ENCODE measurements at regions not wholly inside any gene's neighbourhood (a gene's known extent, or its start where the extent isn't known, plus 50 kb on each side); places are given as distances from the start of the nearest gene placed in this dataset.

DNA sequence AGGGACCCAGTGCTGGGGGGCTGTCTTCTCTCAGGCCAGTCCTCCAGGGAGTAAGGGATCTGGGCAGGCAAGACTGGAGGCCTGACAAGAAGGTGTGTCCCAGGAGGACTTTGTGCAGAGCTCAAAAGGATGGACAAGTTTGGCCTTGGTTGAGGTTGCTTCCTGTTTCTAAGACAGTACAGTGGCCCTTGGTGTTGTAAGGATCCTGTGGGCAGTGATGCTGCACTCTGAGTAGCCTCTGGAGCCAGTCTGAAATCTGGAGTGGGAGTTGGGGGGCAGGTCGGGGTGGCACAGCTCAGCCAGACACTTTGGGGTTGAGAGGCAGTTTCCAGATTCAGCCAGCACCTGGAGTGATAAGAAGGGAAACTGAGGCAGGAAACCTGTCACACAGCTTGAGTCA, 139.2 kb upstream of the ZMIZ1 start:
- Histone ChIP-seq H3K4me3 (ENCODE audit: low read depth, low read length) (no peak overlapping the region), H3K27me3 (ENCODE audit: control insufficient read depth, insufficient read depth, low read length) (no peaks in the 10 kb centered on the region), H3K4me1 (ENCODE audit: control insufficient read depth, insufficient read depth, low read length) (peaks cover 8% of the 10 kb centered on the region; the same call in 1 of the 2 replicates), H3K9ac (ENCODE audit: low read depth, low read length) (no peak overlapping the region), H3K27ac (ENCODE audit: low read depth, low read length) (no peak overlapping the region), H3K36me3 (ENCODE audit: control insufficient read depth, insufficient read depth, low read length) (no peaks in the 10 kb centered on the region), H3K9me3 (ENCODE audit: control insufficient read depth, insufficient read depth, low read length) (no peaks in the 10 kb centered on the region)

DNA sequence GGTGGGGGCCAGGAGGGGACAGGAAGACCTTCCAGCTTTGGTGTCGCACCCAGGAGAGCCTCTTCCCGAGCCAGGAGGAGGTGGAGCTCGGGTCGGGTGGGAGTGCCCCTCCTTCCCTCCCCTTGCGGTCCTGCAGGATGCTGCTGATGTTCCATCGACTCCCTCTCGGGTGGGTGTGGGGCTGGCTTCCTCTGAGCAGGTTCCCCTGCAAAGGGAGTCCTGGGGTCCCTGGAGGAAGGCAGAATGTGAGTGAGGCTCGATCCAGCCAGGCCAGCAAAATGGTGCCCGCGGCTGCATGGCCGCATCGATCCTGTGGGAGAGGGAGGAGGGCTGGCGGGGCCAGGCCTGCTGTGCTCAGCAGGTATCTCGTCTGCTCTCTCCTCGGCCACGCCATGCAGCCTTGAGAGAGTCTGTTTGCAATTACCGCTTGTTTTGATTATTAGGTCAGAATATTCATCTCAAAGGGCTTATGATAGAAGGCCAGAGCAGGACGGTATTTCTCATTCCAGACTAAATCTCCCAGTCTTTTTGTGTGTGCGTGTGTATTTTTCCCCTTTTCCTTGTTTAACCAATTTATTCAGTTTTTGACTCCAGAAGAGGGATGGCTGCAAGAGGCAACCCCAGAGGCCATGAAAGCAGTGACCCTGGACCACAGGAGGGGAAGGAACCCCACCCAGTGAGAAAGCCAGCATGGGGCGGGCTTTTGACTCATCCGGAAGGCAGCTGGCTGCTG, 137.3 kb upstream of the ZMIZ1 start:
- H3K4me1 ChIP-seq (ENCODE audit: control insufficient read depth, insufficient read depth, low read length) = peaks cover 7% of the 10 kb centered on the region; the same call in 1 of the 2 replicates
- H3K27ac ChIP-seq (ENCODE audit: low read depth, low read length) = peak overlapping the region; percentile 12
- no peaks in the 10 kb centered on the region for H3K36me3 ChIP-seq (ENCODE audit: control insufficient read depth, insufficient read depth, low read length)

DNA sequence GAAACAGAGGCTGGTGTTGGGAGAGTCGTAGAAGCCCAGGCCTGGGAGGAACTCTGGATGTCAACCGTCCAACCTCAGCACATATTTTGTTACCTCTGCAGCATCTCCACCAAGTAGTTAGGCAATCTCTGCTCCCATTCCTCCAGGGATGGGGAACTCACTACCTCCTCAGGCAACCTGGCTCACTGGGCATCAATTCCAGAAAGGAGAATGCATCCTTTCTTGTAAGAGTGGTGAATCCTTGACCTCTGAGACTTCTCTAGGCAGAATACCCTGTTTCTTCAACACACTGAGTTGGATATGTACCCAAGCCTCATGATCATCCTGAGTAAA, 136.7 kb upstream of the ZMIZ1 start:
- Histone ChIP-seq H3K36me3 (ENCODE audit: control insufficient read depth, insufficient read depth, low read length) (no peaks in the 10 kb centered on the region), H3K4me1 (ENCODE audit: control insufficient read depth, insufficient read depth, low read length) (peaks cover 7% of the 10 kb centered on the region; the same call in 1 of the 2 replicates), H3K9ac (ENCODE audit: low read depth, low read length) (no peak overlapping the region), H3K27me3 (ENCODE audit: control insufficient read depth, insufficient read depth, low read length) (no peaks in the 10 kb centered on the region), H3K9me3 (ENCODE audit: control insufficient read depth, insufficient read depth, low read length) (no peaks in the 10 kb centered on the region), H3K27ac (ENCODE audit: low read depth, low read length) (no peak overlapping the region), H3K4me3 (ENCODE audit: low read depth, low read length) (no peak overlapping the region)

More for the DNA sequence above, 137.3 kb upstream of the ZMIZ1 start:
- Histone ChIP-seq H3K27me3 (ENCODE audit: control insufficient read depth, insufficient read depth, low read length) (no peaks in the 10 kb centered on the region), H3K9me3 (ENCODE audit: control insufficient read depth, insufficient read depth, low read length) (no peaks in the 10 kb centered on the region), H3K4me3 (ENCODE audit: low read depth, low read length) (no peak overlapping the region), H3K9ac (ENCODE audit: low read depth, low read length) (no peak overlapping the region)

DNA sequence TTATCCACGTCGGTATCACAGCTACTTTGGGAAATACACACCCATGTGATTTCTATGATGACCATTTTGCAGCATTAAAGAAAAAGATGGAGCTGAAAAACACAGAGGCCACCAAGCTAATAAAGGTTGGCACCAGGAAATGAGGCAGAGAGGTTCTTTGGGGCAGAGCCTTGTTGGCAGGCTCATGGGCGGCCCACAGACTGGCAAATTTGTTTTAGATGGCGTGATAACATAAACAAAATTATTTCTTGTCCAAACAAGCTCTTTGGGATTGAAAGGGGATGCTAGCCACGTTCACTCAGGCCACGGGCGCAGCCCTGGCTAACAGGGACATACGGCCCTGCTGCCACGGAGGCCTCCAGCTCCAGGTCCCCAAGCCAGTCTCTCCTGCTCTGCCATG, 135.9 kb upstream of the ZMIZ1 start:
- H3K9me3 ChIP-seq (ENCODE audit: control insufficient read depth, insufficient read depth, low read length) = no peaks in the 10 kb centered on the region
- no peak overlapping the region for H3K9ac ChIP-seq (ENCODE audit: low read depth, low read length)
- no peak overlapping the region for H3K4me3 ChIP-seq (ENCODE audit: low read depth, low read length)
- H3K27me3 ChIP-seq (ENCODE audit: control insufficient read depth, insufficient read depth, low read length) = no peaks in the 10 kb centered on the region
- H3K4me1 ChIP-seq (ENCODE audit: control insufficient read depth, insufficient read depth, low read length) = peaks cover 12% of the 10 kb centered on the region; the same call in 1 of the 2 replicates
- no peak overlapping the region for H3K27ac ChIP-seq (ENCODE audit: low read depth, low read length)
- no peaks in the 10 kb centered on the region for H3K36me3 ChIP-seq (ENCODE audit: control insufficient read depth, insufficient read depth, low read length)

DNA sequence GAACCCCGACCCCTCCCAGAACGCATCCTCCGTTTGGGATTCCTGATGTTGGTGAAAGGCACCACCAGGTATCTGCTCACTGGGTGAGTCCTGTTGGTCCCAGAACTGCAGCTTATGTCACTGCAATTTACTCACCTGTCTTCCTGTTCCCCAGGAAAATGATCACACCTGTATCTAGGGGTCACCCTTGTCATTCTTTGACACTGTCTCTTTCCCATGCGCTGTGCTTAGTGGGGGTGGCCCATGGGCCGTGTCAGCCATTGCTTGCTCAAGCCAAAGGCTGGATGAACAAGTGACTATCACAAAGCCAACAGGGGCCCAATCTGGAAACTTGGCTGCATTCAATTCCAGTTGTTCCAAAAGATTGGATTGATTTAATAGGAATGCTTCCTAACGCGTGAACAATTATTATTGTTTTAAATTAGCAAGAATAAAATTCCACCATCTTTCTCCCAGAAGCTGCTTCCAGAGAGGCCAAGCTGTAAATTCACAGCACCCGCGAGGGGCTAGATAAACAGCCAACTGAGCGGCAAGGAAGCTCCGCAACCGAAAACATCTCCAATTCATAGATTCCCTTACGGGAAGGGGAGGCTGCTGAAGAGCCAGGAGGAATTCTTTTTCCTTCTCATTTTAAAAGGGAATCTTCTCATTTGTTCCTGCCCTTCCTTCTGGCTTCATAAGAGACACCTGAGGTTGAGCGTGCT, 134.8 kb upstream of the ZMIZ1 start:
- H3K9me3 ChIP-seq (ENCODE audit: control insufficient read depth, insufficient read depth, low read length) = no peaks in the 10 kb centered on the region
- no peak overlapping the region for H3K4me3 ChIP-seq (ENCODE audit: low read depth, low read length)
- no peak overlapping the region for H3K27ac ChIP-seq (ENCODE audit: low read depth, low read length)
- H3K4me1 ChIP-seq (ENCODE audit: control insufficient read depth, insufficient read depth, low read length) = peaks cover 17% of the 10 kb centered on the region; the same call in 1 of the 2 replicates
- no peaks in the 10 kb centered on the region for H3K36me3 ChIP-seq (ENCODE audit: control insufficient read depth, insufficient read depth, low read length)
- no peak overlapping the region for H3K9ac ChIP-seq (ENCODE audit: low read depth, low read length)
- H3K27me3 ChIP-seq (ENCODE audit: control insufficient read depth, insufficient read depth, low read length) = no peaks in the 10 kb centered on the region

DNA sequence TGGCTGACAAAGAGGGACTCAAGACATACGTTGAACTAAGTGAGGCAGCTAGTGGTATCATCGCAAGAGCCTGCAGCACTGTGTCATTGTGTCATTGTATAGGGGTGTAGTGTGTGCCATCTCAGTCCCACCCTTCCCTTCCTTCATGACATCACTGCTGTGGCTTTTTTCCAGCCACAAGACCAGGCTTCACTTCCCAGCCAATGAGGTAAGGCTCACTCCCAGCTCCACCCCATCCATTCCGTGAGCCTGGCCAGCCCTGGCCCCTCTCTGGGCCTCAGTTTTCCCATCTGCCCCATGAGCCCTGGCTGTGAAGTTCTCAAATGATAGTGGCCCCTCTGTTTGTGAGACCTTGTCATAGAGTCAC, 134.3 kb upstream of the ZMIZ1 start:
- H3K36me3 ChIP-seq (ENCODE audit: control insufficient read depth, insufficient read depth, low read length) = no peaks in the 10 kb centered on the region
- no peaks in the 10 kb centered on the region for H3K9me3 ChIP-seq (ENCODE audit: control insufficient read depth, insufficient read depth, low read length)
- no peaks in the 10 kb centered on the region for H3K27me3 ChIP-seq (ENCODE audit: control insufficient read depth, insufficient read depth, low read length)
- H3K27ac ChIP-seq (ENCODE audit: low read depth, low read length) = no peak overlapping the region
- H3K4me1 ChIP-seq (ENCODE audit: control insufficient read depth, insufficient read depth, low read length) = peaks cover 17% of the 10 kb centered on the region; the same call in 1 of the 2 replicates
- H3K9ac ChIP-seq (ENCODE audit: low read depth, low read length) = no peak overlapping the region
- H3K4me3 ChIP-seq (ENCODE audit: low read depth, low read length) = no peak overlapping the region

DNA sequence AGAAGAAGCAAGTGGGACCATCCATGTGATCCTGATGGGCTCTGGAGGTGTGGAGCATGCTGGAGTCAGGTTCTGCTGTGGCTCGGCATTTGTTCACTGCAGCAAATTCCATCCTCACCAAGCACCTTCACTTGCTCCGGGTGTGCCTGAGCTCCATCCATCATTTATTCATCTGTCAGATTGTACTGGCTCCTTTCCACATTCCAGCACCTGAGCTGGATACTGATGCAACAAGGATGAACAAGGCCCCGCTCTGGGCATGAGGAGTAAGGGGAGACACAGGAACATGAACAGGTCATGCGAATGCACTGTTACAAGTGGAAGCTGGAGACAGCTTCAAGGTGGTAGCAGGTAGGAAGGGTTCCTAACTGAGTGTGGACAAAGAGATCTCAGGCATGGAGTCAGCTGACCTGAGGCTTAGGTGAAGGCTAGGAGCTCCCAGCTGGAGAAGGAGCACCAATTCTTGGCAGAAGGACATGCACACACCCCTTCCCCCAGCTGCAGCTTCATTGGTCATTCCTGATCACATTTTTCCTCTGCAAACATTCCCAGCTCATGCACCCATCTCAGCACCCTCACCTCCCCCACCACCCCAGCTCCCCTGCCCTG, 133.7 kb upstream of the ZMIZ1 start:
- Histone ChIP-seq H3K9ac (ENCODE audit: low read depth, low read length) (no peak overlapping the region), H3K36me3 (ENCODE audit: control insufficient read depth, insufficient read depth, low read length) (no peaks in the 10 kb centered on the region), H3K9me3 (ENCODE audit: control insufficient read depth, insufficient read depth, low read length) (no peaks in the 10 kb centered on the region), H3K4me3 (ENCODE audit: low read depth, low read length) (no peak overlapping the region), H3K4me1 (ENCODE audit: control insufficient read depth, insufficient read depth, low read length) (peaks cover 17% of the 10 kb centered on the region; the same call in 1 of the 2 replicates), H3K27ac (ENCODE audit: low read depth, low read length) (no peak overlapping the region), H3K27me3 (ENCODE audit: control insufficient read depth, insufficient read depth, low read length) (0 out of 2 replicates have a peak, but pooled peaks cover 2% of the 10 kb centered on the region)

DNA sequence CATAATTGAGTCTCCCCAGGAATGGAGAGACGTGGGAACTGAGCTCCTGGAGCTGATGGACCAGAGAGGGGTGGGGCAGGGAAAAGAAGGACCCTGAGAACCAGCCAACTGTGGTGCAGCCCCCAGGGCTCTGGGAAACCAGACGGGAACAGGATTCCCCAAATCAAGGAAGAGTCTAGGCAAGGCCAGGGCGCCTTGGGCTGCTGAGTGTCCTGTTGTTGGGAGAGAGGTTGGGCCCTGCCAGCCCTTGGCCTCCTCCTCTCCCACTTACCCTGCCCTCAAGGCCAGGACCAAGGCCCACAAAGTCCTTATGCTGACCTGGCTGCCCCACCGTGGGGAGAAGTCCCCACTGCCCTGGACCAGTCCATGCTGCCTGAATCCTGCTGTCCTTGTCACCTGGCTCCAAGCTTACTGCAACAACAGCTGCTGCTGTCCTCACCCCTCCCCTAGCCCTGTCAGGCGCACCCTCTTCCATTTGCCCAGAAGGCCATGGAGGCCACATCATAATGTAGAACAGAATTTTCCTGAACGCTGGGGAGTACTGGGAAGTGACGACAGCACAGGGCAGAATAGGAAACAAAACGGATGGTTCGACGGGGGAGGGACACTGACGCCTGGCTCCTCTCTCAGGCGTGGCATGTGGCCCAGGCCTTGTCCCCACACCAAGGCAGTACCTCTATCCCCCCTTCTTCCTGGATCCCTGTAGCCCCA, 132.9 kb upstream of the ZMIZ1 start:
- Histone ChIP-seq H3K9me3 (ENCODE audit: control insufficient read depth, insufficient read depth, low read length) (no peaks in the 10 kb centered on the region), H3K4me3 (ENCODE audit: low read depth, low read length) (no peak overlapping the region), H3K36me3 (ENCODE audit: control insufficient read depth, insufficient read depth, low read length) (no peaks in the 10 kb centered on the region), H3K27ac (ENCODE audit: low read depth, low read length) (no peak overlapping the region), H3K9ac (ENCODE audit: low read depth, low read length) (no peak overlapping the region), H3K27me3 (ENCODE audit: control insufficient read depth, insufficient read depth, low read length) (0 out of 2 replicates have a peak, but pooled peaks cover 3% of the 10 kb centered on the region), H3K4me1 (ENCODE audit: control insufficient read depth, insufficient read depth, low read length) (peaks cover 17% of the 10 kb centered on the region; the same call in 1 of the 2 replicates)

DNA sequence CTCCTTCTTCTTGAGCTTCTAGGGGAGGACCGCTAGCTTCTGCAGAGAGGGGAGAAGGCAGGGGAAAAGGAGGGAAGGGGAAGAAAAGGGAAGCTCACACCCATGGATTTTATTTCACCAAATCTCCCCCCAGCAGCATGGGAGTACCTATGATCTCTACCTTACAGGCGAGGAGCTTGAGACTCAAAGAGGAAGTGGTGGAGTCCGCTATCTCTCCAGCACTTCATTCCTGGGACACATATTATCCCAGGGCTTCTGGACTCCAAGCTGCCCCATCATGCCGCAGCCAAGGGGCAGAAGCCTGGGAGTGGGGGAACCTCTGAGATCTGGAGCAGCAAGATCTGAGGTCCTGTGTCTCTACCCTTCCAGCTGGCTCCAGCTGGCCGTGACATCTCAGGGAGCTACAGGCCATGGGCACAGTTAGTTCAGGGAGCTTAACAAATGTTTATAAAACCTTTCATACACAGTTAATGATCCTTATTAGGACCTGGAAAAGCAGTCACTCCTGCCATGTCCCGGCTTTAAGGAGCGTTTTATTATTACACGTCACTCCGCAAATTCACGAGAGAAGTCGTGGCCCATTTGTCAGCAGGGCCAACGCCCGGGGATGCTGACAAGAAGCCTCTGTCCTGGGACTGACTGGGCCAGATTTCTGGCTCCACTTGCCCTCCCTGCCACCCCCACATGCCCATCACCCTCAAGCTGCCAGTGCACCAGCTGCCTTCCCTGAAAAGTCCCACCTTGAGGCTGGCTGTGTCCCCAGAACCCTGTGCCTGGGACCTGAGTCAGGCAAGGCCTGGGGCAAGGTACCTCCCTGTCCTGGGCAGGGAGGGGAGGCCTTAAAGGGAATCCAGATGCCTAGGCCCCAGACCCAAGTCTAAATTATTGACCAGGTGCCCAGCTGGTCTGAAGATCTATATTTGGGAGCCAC, 132.1 kb upstream of the ZMIZ1 start:
- Histone ChIP-seq H3K4me1 (ENCODE audit: control insufficient read depth, insufficient read depth, low read length) (peaks cover 11% of the 10 kb centered on the region; the same call in 1 of the 2 replicates), H3K9ac (ENCODE audit: low read depth, low read length) (no peak overlapping the region), H3K27ac (ENCODE audit: low read depth, low read length) (no peak overlapping the region), H3K36me3 (ENCODE audit: control insufficient read depth, insufficient read depth, low read length) (no peaks in the 10 kb centered on the region), H3K27me3 (ENCODE audit: control insufficient read depth, insufficient read depth, low read length) (0 out of 2 replicates have a peak, but pooled peaks cover 3% of the 10 kb centered on the region), H3K9me3 (ENCODE audit: control insufficient read depth, insufficient read depth, low read length) (no peaks in the 10 kb centered on the region), H3K4me3 (ENCODE audit: low read depth, low read length) (no peak overlapping the region)

DNA sequence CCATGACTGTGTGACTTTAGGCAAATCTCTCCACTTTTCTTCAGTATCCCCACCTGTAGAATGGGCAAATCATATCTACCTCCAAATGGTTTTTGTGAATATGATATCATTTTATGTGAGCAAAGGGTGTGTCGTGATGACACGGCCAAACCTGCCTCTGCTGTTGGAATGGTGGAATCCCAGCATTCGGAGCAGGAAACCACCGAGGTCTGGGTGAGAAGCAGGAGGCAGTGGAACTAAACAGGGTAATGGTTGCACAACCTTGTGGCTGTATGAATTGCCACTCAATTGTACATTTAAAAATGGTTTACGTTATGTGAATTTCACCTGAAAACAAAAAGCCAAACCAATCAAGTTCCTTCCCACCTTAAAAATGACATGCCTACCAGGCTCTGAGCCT, 131.4 kb upstream of the ZMIZ1 start:
- 0 out of 2 replicates have a peak, but pooled peaks cover 3% of the 10 kb centered on the region for H3K27me3 ChIP-seq (ENCODE audit: control insufficient read depth, insufficient read depth, low read length)
- no peaks in the 10 kb centered on the region for H3K36me3 ChIP-seq (ENCODE audit: control insufficient read depth, insufficient read depth, low read length)
- no peak overlapping the region for H3K27ac ChIP-seq (ENCODE audit: low read depth, low read length)
- H3K9me3 ChIP-seq (ENCODE audit: control insufficient read depth, insufficient read depth, low read length) = no peaks in the 10 kb centered on the region
- H3K9ac ChIP-seq (ENCODE audit: low read depth, low read length) = no peak overlapping the region
- no peak overlapping the region for H3K4me3 ChIP-seq (ENCODE audit: low read depth, low read length)
- peaks cover 10% of the 10 kb centered on the region; the same call in 1 of the 2 replicates for H3K4me1 ChIP-seq (ENCODE audit: control insufficient read depth, insufficient read depth, low read length)
